Neural cell (in vitro differentiated cells): ENCODE measurements at regions not wholly inside any gene's neighbourhood (a gene's known extent, or its start where the extent isn't known, plus 50 kb on each side); places are given as distances from the start of the nearest gene placed in this dataset.

ENCODE experiments used
- H2AFZ ChIP-seq: fragments of 200-600, 300-800 bp; sonication (generic), shearing (Covaris generic); 2 replicates; pipeline ENCODE4 v1.6.0; 2014; ENCODE audit warnings: low read depth, mild to moderate bottlenecking, antibody characterized with exemption, low read length, moderate library complexity
- H3F3A ChIP-seq: fragments of 200-600 bp; shearing (Covaris generic); 2 replicates; pipeline ENCODE4 v1.6.1; 2016; ENCODE audit warnings: mild to moderate bottlenecking, moderate library complexity, mixed read lengths, antibody characterized with exemption, low read length; ENCODE audit not compliant: insufficient read depth, poor library complexity, severe bottlenecking
- H3K27ac ChIP-seq: fragments of 200-600, 300-800 bp; sonication (generic), shearing (Covaris generic); 2 replicates; pipeline ENCODE4 v1.5.1; 2014; ENCODE audit warnings: mild to moderate bottlenecking, low read length, moderate library complexity
- H3K27me3 ChIP-seq: fragments of 300-800, 200-600 bp; sonication (generic), shearing (Covaris generic); 2 replicates; pipeline ENCODE4 v1.6.0; 2014; ENCODE audit warnings: mild to moderate bottlenecking, low read depth, low read length, moderate library complexity; ENCODE audit not compliant: insufficient read depth
- H3K36me3 ChIP-seq: fragments of 300-800, 200-600 bp; sonication (generic), shearing (Covaris generic); 2 replicates; pipeline ENCODE4 v1.5.1; 2014; ENCODE audit warnings: mild to moderate bottlenecking, antibody characterized with exemption, low read length, moderate library complexity; ENCODE audit not compliant: insufficient read depth
- H3K4me2 ChIP-seq: fragments of 300-800, 200-600 bp; sonication (generic), shearing (Covaris generic); 2 replicates; pipeline ENCODE4 v1.6.0; 2014; ENCODE audit warnings: mild to moderate bottlenecking, low read length
- H3K4me3 ChIP-seq: fragments of 300-800, 200-600 bp; sonication (generic), shearing (Covaris generic); 2 replicates; pipeline ENCODE4 v1.5.1; 2014; ENCODE audit warnings: mild to moderate bottlenecking, low read length, moderate library complexity
- H3K79me2 ChIP-seq: fragments of 200-600 bp; shearing (Covaris generic); replicated peaks from 2 replicates; pipeline ENCODE4 v1.6.0; 2014; ENCODE audit warnings: mild to moderate bottlenecking, low read length, moderate library complexity; ENCODE audit not compliant: insufficient read depth
- H3K9ac ChIP-seq: fragments of 300-800, 200-600 bp; sonication (generic), shearing (Covaris generic); 2 replicates; pipeline ENCODE4 v1.6.1; 2016; ENCODE audit warnings: mild to moderate bottlenecking, low read length, mixed read lengths
- H3K9me2 ChIP-seq: fragments of 200-600 bp; shearing (Covaris generic); 2 replicates; pipeline ENCODE4 v1.6.1; 2016; ENCODE audit warnings: mild to moderate bottlenecking, low read length, mixed read lengths; ENCODE audit not compliant: insufficient read depth
- H3K9me3 ChIP-seq: fragments of 200-600, 300-800 bp; sonication (generic), shearing (Covaris generic); 2 replicates; pipeline ENCODE4 v1.6.1; 2016; ENCODE audit warnings: mild to moderate bottlenecking, mixed run types, low read length, moderate library complexity, mixed read lengths
- H4K20me1 ChIP-seq: fragments of 200-600 bp; shearing (Covaris generic); 2 replicates; pipeline ENCODE4 v1.6.1; 2016; ENCODE audit warnings: mild to moderate bottlenecking, mixed run types; ENCODE audit not compliant: insufficient read depth
- EP300 ChIP-seq: fragments of 450-650 bp; conservative IDR thresholded peaks from 2 replicates; pipeline ENCODE4 v1.6.1; 2014; ENCODE audit warnings: antibody characterized with exemption, mild to moderate bottlenecking, moderate library complexity; ENCODE audit not compliant: poor library complexity, severe bottlenecking
- EZH2 ChIP-seq: fragments of 200-600, 300-800 bp; shearing (Covaris generic), sonication (generic); IDR thresholded peaks from 2 replicates; pipeline ENCODE4 v1.6.1; 2014; ENCODE audit warnings: antibody characterized with exemption, low read length, borderline replicate concordance, mild to moderate bottlenecking; ENCODE audit not compliant: insufficient read depth, poor library complexity, severe bottlenecking
- MXI1 ChIP-seq: fragments of 450-650 bp; conservative IDR thresholded peaks from 2 replicates; pipeline ENCODE4 v1.6.1; 2014; ENCODE audit warnings: antibody characterized with exemption, mild to moderate bottlenecking; ENCODE audit not compliant: poor library complexity, severe bottlenecking
- POLR2AphosphoS5 ChIP-seq: IDR thresholded peaks from 2 replicates; pipeline ENCODE4 v1.6.1; 2012
- RAD21 ChIP-seq: fragments of 450-650 bp; conservative IDR thresholded peaks from 2 replicates; pipeline ENCODE4 v1.6.1; 2014; ENCODE audit warnings: antibody characterized with exemption, mild to moderate bottlenecking, moderate library complexity
- SMC3 ChIP-seq: fragments of 450-650 bp; conservative IDR thresholded peaks from 2 replicates; pipeline ENCODE4 v1.6.1; 2014; ENCODE audit warnings: antibody characterized with exemption, mild to moderate bottlenecking, moderate library complexity; ENCODE audit not compliant: poor library complexity
- TAF1 ChIP-seq: IDR thresholded peaks from 2 replicates; pipeline ENCODE4 v1.6.1; 2012; ENCODE audit warnings: low read depth
- TF ChIP-seq, protein P1 (sequence below): IDR thresholded peaks from 2 replicates; pipeline ENCODE4 v1.6.1; 2012; ENCODE audit warnings: borderline replicate concordance
- TF ChIP-seq, protein P2 (sequence below): fragments of 450-650 bp; IDR thresholded peaks from 2 replicates; pipeline ENCODE4 v1.5.1; 2014; ENCODE audit warnings: antibody characterized with exemption, mild to moderate bottlenecking, moderate library complexity; ENCODE audit not compliant: poor library complexity, severe bottlenecking

DNA sequence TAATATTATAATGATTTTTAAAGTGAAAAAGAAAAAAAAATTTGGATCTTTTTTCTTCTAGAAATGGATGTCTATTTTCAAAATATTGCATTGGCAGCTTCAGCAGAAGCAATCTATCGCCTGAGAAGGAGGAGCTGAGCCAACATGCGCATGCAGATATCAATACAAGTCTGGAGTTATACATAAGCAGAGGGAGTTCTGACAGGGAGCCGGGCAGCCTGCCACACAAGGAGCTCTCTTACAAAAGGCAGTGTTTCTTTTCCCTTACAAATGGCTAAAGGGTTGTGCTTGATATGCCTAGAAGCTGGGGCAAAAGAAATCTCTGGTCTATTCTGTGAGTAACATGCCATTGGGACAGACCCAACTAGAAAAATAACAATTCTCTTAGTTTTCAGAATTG is 291.9 kb upstream of the TRIB2 start:
- H3K9me2 ChIP-seq = no peaks in the 10 kb centered on the region
- no peaks in the 10 kb centered on the region for H3K9me3 ChIP-seq
- H3K4me3 ChIP-seq = no peak overlapping the region
- no peaks in the 10 kb centered on the region for H3K27me3 ChIP-seq
- H3F3A ChIP-seq = no peaks in the 10 kb centered on the region
- no peak overlapping the region for H2AFZ ChIP-seq
- no peak overlapping the region for H3K4me2 ChIP-seq
- no peaks in the 10 kb centered on the region for H3K79me2 ChIP-seq
- H3K27ac ChIP-seq = no peak overlapping the region
- TF ChIP-seq, protein P1, sequence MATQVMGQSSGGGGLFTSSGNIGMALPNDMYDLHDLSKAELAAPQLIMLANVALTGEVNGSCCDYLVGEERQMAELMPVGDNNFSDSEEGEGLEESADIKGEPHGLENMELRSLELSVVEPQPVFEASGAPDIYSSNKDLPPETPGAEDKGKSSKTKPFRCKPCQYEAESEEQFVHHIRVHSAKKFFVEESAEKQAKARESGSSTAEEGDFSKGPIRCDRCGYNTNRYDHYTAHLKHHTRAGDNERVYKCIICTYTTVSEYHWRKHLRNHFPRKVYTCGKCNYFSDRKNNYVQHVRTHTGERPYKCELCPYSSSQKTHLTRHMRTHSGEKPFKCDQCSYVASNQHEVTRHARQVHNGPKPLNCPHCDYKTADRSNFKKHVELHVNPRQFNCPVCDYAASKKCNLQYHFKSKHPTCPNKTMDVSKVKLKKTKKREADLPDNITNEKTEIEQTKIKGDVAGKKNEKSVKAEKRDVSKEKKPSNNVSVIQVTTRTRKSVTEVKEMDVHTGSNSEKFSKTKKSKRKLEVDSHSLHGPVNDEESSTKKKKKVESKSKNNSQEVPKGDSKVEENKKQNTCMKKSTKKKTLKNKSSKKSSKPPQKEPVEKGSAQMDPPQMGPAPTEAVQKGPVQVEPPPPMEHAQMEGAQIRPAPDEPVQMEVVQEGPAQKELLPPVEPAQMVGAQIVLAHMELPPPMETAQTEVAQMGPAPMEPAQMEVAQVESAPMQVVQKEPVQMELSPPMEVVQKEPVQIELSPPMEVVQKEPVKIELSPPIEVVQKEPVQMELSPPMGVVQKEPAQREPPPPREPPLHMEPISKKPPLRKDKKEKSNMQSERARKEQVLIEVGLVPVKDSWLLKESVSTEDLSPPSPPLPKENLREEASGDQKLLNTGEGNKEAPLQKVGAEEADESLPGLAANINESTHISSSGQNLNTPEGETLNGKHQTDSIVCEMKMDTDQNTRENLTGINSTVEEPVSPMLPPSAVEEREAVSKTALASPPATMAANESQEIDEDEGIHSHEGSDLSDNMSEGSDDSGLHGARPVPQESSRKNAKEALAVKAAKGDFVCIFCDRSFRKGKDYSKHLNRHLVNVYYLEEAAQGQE = no peak
- TF ChIP-seq EZH2 (no peak), EP300 (no peak), SMC3 (no peak), TAF1 (no peak), MXI1 (no peak), RAD21 (no peak), POLR2AphosphoS5 (no peak)
- TF ChIP-seq, protein P2, sequence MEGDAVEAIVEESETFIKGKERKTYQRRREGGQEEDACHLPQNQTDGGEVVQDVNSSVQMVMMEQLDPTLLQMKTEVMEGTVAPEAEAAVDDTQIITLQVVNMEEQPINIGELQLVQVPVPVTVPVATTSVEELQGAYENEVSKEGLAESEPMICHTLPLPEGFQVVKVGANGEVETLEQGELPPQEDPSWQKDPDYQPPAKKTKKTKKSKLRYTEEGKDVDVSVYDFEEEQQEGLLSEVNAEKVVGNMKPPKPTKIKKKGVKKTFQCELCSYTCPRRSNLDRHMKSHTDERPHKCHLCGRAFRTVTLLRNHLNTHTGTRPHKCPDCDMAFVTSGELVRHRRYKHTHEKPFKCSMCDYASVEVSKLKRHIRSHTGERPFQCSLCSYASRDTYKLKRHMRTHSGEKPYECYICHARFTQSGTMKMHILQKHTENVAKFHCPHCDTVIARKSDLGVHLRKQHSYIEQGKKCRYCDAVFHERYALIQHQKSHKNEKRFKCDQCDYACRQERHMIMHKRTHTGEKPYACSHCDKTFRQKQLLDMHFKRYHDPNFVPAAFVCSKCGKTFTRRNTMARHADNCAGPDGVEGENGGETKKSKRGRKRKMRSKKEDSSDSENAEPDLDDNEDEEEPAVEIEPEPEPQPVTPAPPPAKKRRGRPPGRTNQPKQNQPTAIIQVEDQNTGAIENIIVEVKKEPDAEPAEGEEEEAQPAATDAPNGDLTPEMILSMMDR = no peak
- no peaks in the 10 kb centered on the region for H4K20me1 ChIP-seq
- no peak overlapping the region for H3K9ac ChIP-seq
- no peaks in the 10 kb centered on the region for H3K36me3 ChIP-seq

DNA sequence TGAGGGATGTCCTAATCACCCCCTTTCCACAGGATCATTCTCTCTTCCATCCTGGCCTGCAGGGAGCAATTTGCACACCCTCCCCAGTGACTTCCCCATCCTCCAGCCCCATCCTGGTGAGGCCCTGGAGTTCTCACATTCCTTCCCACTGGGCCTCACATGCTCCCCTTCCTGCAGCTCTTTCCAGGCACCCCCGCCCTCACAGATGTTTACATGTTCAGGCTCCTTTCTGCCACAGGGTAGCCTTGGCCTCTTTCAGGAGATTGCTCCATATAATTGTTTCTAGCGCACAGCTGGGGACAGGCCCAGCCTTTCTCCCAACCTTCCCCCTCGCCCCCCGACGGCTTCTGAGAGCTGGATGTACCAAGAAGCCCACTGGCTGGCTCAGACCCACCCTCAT is 288.4 kb upstream of the TRIB2 start:
- H3K79me2 ChIP-seq = no peaks in the 10 kb centered on the region
- no peak overlapping the region for H2AFZ ChIP-seq
- no peak overlapping the region for H3K4me2 ChIP-seq

More for the DNA sequence above, 288.4 kb upstream of the TRIB2 start:
- Histone ChIP-seq H3K9me2 (no peaks in the 10 kb centered on the region), H3K27me3 (no peaks in the 10 kb centered on the region), H3K36me3 (no peaks in the 10 kb centered on the region), H4K20me1 (no peaks in the 10 kb centered on the region), H3K4me3 (no peak overlapping the region), H3K9ac (no peak overlapping the region), H3F3A (no peaks in the 10 kb centered on the region), H3K27ac (no peak overlapping the region), H3K9me3 (no peaks in the 10 kb centered on the region)
- TF ChIP-seq POLR2AphosphoS5 (no peak), SMC3 (no peak), TAF1 (no peak), EZH2 (no peak), RAD21 (no peak)
- TF ChIP-seq, protein P2 = no peak
